ENCODE measurements at regions not wholly inside any gene's neighbourhood (a gene's known extent, or its start where the extent isn't known, plus 50 kb on each side); places are given as distances from the start of the nearest gene placed in this dataset.
A peak's percentile ranks its signal among the peaks of the same experiment; 100 is the strongest.

DNA sequence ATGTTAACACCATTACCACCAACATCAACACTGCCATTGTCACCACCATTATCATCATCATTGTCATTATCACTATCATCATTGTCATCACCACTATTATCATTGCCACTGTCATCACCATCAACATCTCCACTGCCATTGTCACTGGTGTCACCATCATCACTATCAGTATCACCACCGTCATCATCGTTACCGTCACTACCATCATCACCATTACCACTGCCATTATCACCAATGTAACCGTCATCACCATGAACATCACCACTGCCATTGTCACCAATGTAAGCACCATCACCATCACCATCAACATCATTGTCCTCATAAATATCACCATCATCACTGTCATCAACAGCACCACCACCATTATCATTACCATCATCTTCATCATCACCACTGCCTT is 633.2 kb upstream of the EEF2KMT start:
- no peak for DNase-seq
- intact Hi-C loops (cut with DNase I), result no loop called here

DNA sequence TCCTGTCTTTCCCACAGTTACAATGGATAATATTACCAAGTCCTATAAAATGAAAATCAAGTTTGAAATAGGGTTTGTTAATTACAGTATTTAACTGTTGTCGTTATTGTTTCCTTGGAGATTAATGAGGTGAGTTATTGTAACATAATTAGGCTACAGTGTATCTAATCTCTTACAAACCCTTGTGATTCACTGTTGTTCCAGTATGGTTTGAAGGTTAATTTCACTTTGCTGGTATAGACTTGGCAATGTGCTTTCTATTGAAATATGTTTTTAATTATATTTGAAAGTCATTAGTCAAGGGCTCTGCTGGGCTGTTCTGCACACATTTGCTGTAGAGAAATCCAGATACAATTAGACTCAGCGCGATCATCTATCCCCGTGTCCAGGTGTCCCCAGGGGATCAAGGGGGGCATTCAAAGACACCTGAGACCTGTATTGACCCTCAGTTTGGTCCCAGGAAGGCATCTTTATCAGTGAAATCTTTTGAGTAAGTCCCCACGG is 624.6 kb upstream of the EEF2KMT start:
- DNase-seq, result no peak
- intact Hi-C loops (cut with DNase I), result no loop called here

DNA sequence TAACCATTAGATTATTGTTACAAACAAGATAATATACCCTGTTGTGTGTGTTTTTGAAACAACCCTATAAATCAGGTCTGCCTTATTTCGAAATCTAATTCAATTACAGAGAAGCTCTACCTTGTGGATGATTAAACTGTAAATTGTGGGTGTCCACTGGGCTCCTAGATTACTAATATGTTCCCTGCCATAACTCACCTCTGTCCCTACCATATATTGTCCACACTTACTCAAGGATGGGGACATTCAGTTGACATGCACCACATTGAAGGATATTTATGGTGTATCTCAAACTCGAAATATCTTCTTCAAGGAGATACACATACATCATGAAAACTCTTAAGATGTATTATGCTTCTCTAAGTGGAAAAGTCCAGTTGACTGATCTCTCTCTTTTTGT is 617.6 kb upstream of the EEF2KMT start:
- intact Hi-C loops (cut with DNase I), result no loop called here
- no peak for DNase-seq

DNA sequence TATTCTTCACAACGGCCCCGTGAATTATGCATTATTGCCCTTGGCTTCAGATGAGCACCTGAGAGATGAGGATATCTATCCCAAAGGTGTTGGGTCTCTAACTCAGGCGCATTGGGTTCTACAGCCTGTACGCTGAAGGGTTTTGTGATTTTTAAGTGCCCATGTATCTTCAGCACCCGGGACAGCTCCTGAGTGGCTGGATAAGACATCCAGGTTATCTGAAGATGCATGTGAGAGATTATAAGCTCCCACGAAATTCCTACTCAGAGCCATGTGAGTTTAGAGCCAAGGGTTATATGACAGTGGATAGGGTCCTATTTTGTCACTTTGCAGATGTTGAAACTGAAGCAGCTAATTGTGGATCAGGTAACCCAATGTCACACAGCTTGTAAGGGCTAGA is 612.3 kb upstream of the EEF2KMT start:
- DNase-seq, result no peak
- intact Hi-C loops (cut with DNase I), result no loop called here

DNA sequence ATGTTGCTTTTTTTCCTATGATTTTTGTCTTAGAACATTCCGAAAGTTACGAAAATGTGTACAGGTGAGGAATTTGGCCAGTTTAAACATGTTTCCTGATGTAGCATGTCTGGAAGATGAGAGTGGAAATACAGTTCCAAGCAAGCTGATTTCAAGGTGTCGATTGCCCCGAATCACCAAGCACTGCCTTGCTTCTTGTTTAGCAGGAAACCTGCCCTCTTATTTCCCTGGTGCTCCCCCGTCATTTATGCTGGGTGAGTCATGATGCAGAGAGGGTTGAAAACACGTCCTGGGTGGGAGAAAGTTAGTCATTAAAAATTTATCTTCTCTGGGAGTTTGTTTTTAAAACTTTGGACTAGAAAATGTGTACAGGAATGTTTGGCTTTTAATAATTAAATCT is 608.6 kb upstream of the EEF2KMT start:
- DNase-seq, result peak in 17 of 42 donors; percentile 4 to 62 (median 29)
- intact Hi-C loops (cut with DNase I), result no loop called here

DNA sequence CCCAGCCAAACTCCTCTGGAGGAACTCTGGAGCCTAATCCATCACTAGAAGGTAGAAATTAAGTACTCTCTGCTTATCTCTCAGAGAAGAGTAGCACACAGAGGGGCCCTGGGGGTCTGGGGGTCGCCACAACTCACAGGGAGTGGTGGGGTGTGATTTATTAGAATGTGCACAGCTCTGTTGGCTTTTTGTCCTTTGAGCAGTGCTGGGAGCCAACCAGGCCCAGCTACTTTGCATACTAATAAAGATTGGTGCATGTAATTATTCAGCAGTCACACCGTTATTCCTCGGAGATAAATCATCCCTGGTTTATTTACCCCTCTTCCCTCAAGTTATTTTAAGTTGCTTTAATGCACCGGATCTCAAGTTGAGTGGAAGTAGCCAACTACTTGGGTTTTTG is 606.7 kb upstream of the EEF2KMT start:
- intact Hi-C loops (cut with DNase I), result no loop called here
- DNase-seq, result no peak

DNA sequence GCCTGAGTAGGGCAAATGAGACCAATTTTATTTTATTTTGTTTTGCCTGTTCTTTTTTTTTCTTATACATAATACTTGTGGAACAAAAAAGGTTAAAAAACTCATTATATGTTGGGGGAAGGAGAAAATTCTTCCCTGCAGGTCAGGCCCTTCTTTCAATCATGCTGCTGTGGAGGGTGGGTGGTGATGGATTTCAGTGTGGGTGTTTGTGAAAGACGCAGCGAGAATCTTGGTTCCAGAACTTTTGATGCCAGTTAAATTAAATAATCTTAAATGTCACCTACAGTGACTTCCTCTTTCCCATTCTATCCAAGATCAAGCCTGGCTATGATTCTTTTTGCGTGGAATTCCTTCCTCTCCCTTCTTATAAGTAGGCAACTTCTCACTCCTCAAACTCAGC is 595.8 kb upstream of the EEF2KMT start:
- intact Hi-C loops (cut with DNase I), result no loop called here
- DNase-seq, result peak in 35 of 42 donors; percentile 14 to 76 (median 40)

DNA sequence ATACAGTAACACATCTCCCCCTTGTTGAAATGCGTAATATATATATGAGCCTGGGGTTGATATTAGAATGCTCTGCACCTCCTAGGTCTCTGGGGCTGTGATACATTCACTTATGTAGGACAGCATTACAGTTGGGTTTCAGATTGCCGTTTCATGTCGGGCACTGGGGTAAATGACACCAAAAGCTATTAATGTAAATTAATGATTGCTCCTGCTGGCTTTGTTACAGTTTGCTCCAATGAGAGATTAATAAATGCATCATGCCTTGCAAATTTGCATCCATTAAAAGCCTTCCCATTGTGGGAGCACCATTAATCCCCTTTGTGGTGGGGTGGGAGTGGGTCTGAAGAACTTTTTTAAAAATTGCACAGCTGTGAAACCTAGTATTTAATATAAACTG is 584.4 kb upstream of the EEF2KMT start:
- no peak for DNase-seq
- intact Hi-C loops (cut with DNase I), result no loop called here

DNA sequence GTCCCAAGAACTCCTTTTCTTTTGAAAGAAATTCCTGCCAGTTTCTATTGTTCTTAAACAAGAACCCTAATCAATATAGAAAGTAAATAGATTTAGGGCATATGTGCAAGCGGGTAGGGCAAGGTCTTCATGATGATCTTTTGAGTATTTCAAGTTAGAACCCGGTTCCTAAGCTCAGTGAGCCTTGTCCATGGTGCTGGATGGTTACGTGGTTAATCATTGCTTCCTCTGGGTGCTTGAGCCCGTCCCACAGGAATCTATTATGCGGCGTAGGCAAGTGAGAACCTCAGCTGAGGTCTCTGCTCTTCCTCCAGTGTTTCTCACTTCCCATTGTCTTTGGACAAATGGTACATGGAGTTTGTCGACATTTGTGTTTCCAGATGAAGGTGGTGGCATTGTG is 580.8 kb upstream of the EEF2KMT start:
- intact Hi-C loops (cut with DNase I), result no loop called here
- DNase-seq, result no peak

DNA sequence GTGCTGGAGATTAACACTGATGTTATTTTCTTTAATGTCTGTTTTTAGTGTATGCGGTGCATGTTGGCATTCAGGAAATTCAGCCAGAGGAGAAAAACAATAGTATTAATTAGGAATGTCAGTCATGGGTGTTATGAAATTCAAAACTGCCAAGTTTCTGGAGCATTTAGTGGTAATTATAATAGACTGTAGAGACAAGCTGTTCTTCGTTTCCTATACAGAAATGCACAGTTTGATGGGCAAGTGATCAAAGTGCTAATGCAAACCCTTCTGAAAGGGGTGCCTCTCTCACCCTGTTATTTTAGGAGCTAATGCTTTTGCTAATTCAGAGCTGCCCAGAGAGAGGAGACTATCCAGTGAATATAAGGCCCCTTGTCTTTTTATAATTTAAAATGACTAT is 573.8 kb upstream of the EEF2KMT start:
- intact Hi-C loops (cut with DNase I), result no loop called here
- DNase-seq, result no peak

DNA sequence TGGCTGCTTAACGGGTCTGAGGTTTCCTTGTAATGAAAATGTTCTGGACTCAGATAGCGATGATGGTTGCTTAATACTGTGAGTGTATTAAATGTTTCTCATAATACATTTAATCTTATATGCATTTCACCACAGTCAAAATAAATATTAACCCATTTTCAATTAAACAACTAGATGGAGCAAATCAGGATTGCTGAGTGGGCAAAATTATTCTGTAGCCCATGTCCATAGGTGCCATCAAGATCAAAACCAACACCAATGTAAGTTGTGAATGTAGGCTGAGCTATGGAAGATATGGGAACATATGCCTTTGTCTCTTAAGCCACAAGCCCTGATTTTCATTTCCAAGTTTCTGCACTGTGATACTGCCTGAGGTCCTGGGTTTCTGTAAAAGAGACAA is 572.6 kb upstream of the EEF2KMT start:
- DNase-seq, result no peak
- intact Hi-C loops (cut with DNase I), result no loop called here

DNA sequence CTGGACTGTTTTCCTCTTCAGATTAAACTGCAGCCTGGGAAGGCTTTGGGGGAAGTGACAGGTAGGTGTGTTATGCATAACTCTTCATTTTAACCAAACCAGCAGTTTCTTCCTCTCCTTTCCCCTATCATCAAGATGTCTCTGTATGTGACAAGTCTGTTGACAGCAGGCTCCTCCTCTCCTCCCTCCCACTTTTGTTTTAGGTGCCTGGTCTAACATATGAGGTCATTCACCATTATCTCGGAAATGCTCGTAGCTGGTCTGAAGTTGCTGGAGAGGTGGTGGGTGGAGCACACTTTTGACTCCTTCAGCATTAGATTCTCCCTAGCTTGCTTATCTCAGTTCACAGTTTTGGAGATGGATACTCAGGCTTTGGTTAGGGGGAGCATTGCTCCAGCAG is 571.0 kb upstream of the EEF2KMT start:
- DNase-seq, result no peak
- intact Hi-C loops (cut with DNase I), result no loop called here

DNA sequence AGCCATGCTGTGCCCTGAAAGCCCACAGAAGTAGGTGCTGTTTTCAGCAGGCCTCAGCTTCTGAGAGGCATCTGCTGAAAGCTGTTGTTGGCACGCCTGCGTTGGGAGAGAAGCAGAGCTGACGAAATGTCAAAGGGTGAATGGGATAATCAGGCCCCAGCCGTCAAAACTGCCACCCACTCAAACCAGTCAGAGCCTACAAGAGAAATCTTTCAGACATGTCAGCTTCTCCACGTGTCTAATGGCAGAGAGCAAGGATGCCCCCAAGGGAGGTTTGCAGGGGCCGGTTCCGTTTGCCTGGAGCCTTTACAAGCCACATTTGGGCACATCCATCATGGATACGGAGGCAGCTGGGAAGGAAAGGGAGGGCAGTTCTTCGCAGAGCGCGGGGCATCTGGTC is 568.2 kb upstream of the EEF2KMT start:
- DNase-seq, result peak; percentile 3 to 86 (median 50)

DNA sequence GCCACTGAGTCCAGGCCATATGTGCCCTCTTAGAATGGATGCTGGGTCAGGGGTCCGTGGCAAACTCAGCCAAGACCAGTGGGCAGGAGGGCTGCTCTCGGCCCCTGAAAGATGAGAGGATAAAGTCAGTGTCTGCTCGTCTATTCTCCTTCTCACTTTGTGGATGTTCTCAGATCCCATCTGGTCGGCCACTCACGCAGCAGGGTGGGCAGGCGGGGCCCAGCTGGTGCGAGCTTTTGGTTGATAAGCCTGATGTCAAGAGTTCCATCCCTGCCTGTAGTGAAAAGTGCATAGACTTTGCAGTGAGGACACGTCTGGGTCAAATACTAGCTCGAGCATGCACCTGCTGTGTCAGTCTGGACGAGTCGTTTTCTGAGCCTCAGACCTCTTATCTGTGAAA is 556.2 kb upstream of the EEF2KMT start:
- DNase-seq, result no peak
- intact Hi-C loops (cut with DNase I), result no loop called here

More for the DNA sequence above, 568.2 kb upstream of the EEF2KMT start:
- intact Hi-C loops (cut with DNase I), result no loop called here

DNA sequence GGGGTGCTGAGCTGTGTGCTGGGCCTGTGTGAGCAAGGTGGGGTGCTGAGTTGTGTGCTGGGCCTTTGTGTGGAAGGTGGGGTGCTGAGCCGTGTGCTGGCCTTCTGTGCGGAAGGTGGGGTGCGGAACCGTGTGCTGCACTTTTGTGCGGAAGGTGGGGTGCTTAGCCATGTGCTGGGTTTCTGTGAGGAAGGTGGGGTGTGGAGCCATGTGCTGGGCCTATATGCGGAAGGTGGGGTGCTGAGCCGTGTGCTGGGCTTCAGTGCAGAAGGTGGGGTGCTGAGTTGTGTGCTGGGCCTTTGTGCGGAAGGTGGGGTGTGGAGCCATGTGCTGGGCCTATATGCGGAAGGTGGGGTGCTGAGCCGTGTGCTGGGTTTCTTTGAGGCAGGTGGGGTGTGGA is 555.4 kb upstream of the EEF2KMT start:
- intact Hi-C loops (cut with DNase I), result no loop called here
- DNase-seq, result no peak

DNA sequence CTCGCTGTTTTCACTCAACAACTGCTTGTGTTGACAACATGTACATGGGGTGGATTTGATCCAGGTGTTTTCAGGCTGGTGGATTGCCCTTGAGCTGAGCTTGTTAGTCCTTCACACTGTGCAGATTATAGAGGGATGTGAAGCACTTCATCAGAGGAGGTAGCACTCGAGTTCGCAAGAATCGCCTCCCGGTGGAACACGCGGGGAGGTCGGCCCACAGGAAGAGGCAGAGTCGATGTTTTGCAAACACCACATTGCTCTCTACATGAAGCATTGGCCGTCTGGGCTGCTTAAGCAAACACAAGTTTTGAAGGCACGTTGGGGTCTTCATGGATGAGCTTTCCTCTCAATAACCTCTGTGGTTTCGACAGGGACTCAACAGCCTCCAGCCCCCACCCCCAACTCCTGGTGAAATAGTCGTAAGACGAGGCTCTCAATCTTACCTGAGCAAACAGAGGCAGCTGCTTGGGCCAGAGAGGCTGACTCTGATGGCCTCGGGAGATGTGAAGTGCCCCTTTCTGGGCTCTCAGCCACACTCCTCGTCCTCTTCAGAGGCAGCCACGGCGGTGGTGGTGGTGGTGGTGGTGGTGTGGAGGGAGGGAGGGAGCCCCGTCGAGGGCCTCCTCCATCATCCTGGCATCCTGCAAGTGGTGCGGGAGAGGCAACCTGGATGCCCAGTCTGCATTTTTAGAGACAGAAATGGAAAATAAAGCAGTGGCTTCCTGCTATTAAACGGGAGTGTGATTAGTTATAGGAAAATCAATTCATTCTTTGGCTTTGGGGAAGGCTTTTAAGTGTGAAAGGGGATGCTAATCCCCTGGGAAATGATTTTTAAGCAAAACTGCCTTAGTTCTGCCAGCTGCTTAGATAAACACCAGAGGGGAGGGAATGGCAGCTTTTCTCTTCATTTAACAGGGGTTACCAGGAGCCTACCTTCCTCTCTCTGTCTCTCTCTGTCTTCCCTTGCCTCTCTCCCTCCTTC is 552.5 kb upstream of the EEF2KMT start:
- intact Hi-C loops (cut with DNase I), result no loop called here
- no peak for DNase-seq

DNA sequence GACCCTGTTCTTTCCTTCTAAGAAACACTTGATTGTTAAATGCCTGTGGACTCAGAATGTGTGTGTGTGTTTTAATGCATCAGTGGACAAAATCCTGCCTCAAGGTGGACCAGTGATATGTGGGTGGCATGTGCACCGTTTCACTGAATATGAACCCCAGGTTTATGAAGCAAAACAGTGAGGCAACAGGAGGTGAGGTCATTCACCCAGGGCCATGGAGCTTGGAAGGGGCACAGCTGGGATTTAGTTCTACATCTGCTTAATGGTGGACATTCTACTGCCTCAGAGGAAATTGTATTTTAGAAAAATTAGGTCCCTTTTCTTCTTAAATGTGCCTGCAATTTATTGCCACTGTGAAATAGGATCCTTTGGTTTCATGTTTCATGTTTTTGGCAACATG is 549.5 kb upstream of the EEF2KMT start:
- DNase-seq, result no peak
- intact Hi-C loops (cut with DNase I), result no loop called here

DNA sequence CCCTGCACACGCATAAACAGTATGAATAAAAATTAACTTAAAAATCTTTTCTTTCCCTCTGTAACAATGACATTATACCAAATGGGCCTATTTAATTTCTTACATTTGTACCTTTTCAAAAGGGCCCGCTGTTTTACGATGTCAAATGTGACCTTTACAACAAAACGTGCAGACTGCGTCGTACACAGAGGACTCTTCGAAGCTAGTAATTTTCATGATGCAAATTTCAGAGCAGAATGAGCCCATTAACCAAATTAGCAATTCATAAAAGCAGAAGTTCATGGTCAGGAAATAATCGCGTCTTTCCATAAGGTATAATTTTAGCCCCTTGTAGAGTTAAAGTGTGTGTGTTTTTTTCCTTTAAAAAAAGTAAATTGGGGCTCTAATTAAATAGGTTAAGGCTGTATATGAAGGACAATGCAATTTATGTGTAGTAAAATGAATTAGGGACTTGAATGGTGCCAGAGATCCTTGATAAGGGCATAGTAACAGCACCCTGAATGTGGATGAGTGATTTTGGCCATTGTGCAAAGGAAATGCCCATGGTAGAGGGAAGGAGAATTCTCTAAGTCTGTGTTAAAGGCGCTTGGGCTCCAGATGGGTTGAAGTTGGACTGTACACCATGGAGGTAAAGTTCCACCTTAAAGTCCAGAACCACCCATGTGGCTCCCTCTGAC is 546.4 kb upstream of the EEF2KMT start:
- intact Hi-C loops (cut with DNase I), result no loop called here
- DNase-seq, result no peak

DNA sequence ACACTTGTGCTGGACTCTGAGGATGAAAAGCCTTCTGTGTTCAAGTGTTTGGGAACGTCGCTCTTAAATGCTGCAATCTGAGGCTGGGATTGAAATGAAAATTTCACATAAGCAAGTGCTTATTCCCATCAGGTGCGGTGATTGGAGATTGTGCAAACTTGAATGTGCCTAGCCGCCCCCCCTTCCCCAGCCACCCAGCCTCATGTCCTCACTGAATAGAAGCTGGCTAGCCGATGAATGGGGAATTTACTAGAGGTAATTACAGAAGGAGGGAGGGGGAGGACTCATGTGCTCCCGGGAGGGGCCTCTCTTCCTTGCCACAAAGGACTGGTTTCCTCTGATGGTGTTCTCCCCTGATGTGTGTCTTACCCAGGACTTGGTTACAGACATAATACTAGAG is 544.8 kb upstream of the EEF2KMT start:
- intact Hi-C loops (cut with DNase I), result no loop called here
- DNase-seq, result no peak

DNA sequence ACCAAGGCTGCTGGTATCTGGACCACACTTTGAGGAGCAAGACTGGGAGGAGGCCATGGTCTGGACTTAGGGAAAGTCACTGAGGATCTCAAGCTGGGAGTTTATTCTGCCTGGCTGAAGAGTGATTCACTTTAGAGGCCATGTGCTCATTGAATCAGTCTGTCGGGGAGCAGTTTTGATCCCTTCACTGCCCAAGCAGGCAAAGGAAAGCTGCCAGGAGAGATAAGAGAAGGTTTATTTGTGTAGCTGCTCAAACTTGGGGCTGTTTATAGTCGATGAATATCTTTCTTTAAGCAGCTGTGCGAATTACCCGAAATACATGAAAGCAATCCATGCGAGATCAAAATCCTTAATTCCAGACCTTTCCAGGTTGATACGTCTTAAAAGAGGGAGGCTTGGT is 544.4 kb upstream of the EEF2KMT start:
- intact Hi-C loops (cut with DNase I), result no loop called here
- no peak for DNase-seq

DNA sequence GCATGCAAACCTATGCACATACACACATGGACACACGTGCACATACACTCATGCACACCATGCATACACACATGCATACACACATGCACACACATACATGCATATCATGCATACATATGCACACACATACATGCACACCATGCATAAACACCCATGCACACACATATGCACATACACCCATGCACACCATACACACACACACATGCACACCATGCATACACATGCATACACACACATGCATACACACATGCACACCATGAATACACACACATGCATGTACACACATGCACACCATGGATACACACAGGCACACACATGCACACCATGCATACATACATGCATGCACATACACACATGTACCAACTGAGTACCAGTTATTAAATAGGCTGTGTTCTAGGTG is 543.3 kb upstream of the EEF2KMT start:
- no peak for DNase-seq
- intact Hi-C loops (cut with DNase I), result no loop called here
